COLO829 (cell line): ENCODE measurements at regions not wholly inside any gene's neighbourhood (a gene's known extent, or its start where the extent isn't known, plus 50 kb on each side); places are given as distances from the start of the nearest gene placed in this dataset.
"Not testable (repeated sequence)": the region's sequence is repeated elsewhere in the genome, so short reads cannot be mapped to it uniquely, and the experiment has no call there.

ENCODE experiments used
- DNase-seq: peaks from one replicate; pipeline ENCODE4 v3.0.0; 2012; ENCODE audit warnings: low spot score

DNA sequence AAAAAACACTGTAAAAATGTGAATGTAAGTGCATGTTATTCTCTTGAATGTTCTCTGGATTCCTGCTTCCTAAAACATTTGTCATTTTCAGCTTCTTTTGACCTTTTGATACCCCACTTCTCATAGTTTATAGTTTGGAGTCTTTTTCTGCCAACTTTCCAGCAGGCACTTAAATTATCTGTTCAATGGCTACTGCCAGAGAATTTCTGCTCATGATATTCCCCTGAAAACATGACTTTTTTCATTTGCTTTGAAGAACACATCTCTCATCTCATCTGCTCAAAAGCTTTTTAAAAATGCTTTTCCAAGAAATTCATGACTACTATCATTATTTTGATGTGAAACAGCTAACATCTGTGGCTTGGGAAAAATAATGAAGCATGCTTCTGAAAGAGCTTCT lies 269.7 kb upstream of the PCDH7 start:
- DNase-seq: no peak

DNA sequence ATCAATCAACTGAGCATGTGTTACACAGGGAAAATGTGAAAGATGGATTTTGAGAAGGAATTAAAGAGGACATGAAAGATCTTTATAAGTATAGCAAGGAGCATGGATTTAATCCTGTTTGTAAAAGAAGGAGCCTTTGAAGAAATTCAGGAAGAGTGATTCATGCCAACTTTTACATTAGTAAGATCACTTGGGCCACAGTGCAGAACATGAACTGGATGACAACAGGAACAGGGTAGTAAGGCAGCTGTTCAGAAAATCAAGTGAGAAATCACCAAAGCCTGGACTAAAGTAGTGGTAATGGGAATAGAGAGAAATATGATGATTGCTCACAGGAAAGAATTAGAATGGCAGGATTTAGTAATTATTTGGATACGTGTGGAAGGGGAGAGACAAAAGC lies 265.7 kb upstream of the PCDH7 start:
- no peak for DNase-seq

DNA sequence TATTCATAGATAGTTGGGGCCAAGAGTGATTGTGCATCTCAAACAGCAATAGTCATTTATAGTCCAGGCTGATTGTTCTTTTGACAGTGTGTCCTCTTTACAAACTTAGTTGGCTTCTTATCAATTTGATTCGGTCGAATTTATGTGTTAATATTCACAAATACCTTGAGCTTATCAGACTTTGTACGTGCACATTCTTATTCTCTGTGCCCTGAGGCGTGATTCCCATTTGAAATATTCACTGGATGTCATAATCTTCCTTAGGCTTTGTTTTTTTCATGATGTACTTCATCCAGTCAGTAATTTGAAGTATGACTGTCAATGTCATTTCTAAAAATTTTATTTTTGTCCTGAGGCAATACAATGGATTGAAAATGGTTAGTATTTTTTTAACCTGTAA lies 263.5 kb upstream of the PCDH7 start:
- no peak for DNase-seq

DNA sequence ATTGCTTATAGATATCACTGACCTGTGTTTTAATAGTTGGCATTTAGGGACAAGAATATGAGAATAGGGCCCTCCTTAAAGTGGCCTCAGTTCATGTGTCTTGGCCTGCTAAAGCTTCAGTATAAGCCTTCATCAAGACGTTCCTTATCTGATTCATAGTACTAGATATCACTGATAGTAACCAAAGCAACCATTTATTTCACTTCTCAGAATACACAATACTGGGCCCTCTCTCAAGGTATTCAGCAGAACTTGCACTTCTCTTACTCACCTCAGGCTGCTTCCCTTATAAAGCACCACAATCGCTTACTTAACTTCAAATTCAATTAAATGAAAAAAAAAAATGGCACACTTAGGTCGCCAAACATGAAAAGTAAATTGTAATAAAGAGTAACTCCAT lies 259.4 kb upstream of the PCDH7 start:
- DNase-seq: no peak

DNA sequence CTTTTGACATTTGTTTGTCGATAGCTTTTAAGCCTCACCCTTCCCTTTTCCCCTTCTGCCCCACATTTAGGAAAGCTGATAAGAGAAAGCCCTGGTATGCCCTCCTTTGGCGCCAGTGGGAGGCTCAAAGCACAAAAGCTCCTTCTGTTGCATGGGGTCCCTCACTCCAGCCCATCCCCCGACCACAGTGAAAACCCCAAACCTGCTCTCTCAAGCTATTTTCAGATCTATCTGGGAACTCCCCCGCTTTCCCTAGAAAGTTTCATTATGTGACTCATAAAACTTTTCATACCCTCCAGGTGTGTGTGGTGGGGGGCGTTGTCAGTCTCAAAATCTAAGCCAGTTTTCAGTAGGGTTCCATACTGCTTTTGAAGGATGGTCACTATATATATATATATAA lies 259.0 kb upstream of the PCDH7 start:
- DNase-seq: no peak

DNA sequence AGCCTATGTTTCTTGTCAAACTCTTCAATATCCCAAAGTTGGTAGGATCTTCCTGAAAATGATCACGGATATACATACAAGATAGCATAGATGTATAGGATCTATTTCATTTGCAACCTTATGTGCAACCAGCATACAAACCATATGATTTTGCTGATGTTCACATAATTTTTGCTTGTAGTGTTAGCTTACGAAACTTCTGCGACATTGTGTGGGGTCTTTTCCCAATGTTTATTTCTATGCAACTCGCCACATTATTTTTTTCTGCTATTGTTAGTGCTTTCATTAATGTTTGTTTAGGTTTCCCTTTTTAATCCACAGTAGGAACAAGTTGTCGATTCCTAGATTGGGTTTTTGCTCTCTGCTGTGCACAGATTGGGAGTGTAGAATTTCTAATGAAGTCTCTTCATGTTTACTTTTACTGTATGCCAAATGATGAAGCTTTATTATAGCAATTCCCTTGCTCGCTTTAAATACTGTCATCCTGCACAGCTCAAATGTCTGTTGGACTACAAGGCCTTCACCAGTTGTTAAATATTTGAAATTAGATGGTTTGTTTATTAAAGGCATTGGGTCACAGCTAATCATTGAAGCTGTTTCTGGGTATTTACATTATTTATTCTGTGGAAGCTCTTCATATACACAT lies 257.6 kb upstream of the PCDH7 start:
- DNase-seq: no peak

DNA sequence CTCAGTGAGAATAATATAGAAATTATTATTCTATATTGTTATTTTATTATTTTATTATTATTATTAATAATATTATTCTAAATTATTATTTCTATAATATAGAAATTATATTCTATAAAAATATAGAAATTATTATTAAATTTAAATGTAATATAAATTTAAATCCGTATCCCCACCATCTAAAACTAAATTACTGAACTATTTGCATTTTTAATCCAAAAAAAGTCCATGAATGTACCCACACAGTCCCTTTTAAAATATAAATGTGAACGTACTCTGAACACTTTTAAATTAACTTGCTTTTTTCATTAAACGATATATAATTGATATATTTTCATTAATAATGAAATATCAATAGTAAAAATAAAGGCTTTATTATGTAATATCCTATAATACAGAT lies 248.3 kb upstream of the PCDH7 start:
- DNase-seq: no peak

DNA sequence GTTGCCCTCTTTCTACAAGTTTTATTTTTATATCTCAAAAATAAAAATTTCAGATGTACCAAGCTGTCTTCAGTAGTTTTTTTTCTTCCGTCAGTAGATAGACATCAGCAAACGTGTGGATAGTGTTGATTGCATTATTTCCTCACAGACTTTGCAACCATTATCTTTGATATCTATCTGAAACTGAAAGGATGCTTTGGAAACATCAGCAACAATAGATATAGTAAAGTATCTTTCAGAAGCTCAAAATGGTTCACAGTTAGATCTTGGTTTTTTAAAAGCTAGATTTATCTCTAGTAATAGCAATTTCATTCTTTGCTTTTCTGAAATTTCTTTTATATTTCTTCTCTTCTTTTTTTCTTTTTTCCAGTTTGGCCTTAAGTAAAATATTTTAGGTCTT lies 246.9 kb upstream of the PCDH7 start:
- DNase-seq: no peak

DNA sequence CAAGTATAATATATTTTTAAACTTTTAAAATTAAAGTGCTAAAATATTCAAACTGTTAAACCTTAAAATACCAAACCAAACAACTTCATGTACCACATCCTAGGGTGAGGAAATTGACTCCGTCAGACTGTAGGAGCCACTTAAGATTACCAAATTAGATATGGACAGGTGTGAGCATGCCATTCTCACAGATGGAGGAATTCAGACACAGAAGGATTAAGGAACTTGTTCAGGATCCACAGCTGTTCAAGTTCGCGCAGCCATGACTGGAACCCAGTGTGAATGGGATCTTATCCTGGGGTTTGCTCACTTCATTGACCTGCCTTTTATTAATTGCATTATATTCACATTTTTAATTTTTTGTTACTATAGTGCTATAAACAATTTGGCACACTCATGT lies 224.9 kb upstream of the PCDH7 start:
- no peak for DNase-seq

DNA sequence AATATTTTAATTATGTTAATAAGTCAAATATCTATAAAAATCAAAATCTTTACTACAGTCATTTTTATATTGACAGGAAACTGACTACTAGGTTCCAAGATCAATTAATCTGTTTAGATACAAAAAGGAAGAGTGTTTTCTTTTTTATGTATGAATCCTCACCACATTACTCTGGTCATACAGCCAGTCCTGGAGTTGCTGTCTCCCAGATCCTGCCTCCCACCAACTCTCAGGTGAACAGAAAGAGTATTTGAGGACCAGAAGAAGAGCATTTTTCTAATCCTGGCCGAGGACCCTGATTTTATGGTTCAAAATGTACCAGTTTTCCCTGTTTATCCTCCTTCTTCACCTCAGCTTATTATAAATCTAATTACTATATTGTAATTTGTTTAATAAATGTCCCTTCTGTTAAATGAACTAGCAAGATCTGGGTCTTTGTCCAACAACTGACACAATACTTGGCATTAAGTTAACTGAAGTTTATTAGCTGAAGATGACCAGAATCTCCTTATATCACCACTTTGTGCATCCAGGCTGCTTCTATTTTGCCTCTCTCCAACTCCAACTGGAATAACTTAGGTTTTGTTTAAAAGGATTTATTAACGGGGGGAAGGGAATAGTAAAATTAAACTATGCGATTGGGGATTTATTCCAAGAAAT lies 224.4 kb upstream of the PCDH7 start:
- no peak for DNase-seq

DNA sequence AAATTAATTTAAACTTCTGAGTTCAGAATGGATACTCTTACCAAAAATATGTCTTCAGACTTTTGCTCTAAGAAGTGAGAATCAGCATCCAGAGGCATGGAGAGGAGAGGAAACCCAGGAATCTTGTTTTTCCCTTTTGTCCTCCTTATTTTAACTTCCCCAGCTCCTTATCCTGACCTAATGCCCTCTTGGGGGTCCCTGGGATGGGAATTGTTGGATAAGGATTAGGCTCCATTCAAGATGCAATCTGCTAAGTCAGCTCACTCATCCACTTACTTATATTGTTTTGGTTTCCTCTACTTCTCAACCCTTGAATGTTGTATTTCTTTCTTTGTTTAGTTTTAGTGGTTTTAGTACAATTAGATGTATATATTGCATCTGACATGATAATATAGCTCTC lies 208.4 kb upstream of the PCDH7 start:
- no peak for DNase-seq

DNA sequence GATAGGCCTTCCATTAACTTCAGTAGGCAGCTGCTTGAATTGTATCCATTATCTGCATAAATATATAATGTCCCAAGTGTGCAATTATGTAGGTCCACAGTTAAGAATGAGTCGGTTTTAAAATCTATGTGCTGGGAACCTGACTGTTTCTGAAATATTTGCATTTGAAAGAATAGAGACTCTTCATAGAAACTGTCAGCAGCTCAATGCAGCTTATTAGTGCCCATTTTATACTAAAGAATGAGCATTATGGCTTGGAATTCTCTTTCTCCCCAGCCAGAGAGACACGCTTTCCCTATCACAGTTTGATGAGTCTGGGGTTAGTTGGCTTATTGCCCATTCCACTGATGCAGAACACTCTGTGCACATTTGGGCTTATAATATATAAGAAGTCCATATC lies 202.0 kb upstream of the PCDH7 start:
- no peak for DNase-seq

DNA sequence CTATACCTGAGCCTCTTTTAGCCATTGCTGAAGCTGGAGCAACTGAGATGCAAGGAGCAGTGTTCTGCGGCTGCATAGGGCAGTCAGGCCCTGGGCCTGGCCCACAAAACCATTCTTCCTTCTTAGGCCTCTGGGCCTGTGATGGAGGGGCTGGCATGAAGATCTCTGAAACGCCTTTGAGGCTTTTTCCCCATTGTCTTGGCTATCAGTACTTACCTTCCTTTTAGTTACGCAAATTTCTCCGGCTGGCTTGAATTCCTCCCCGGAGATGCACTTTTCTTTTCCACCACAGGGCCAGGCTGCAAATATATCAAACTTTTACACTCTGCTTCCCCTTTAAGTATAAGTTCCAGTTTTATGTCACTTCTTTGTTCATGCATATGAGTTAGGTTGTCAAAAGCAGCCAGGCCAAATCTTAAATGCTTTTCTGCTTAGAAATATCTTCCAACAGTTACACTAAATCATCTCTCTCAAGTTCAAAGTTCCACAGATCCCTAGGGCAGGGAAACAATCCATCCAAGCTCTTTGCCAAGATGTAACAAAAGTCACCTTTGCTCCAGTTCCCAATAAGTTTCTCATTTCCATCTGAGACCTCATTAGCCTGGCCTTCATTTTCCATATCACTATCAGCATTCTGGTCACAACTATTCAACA lies 194.4 kb upstream of the PCDH7 start:
- DNase-seq: no peak

DNA sequence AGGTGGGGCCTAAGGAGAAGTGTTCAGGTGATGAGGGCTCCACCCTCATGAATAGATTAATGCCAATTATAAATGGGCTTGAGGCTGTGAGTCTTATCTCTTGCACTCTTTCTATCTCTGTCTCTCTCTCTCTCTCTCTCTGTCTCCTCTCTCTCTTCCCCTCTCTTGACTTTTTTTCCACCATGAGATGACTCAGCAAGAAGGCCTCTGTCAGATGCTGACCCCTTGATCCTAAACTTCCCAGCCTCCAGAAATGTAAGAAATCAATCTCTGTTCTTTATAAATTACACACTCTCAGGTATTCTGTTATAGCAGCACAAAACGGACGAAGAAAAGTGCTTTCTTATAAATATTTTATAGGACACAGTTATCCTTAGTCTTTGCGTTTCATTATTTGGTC lies 184.9 kb upstream of the PCDH7 start:
- no peak for DNase-seq

DNA sequence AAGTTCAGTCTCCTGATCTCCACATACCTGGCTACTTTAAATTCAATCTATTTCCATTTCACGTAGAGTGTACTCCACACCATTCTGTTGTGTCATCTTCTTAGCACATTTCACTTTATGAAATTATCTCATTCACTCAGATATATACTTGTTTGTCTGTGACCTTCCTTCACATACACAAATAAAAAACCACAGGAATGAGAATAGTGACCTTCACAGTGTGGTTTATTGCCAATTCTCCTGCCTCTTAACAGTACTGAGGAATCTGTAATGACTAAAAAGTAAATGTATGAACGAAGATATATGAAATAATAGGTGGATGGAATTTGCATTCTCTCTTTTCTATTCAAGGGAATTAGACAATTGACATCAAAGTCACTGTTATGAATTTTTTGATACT lies 183.9 kb upstream of the PCDH7 start:
- no peak for DNase-seq

DNA sequence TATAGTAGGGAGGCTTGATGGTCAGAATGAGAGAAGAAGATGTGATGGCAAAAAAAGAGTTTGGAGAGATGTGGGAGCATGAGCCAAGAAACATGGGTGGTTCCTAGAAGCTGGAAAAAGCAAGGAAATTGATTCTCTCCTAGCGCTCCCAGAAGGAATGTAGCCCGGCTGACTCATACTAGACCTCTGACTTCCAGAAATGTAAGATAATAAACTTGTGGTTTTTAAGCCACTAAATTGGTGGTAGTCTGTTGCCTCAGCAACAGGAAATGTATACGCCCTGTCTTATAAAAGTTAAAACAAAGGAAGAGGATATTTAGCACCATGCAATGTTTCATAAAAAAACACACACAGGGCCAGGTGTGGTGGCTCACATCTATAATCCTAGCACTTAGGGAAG lies 182.7 kb upstream of the PCDH7 start:
- peak; percentile 13 for DNase-seq

DNA sequence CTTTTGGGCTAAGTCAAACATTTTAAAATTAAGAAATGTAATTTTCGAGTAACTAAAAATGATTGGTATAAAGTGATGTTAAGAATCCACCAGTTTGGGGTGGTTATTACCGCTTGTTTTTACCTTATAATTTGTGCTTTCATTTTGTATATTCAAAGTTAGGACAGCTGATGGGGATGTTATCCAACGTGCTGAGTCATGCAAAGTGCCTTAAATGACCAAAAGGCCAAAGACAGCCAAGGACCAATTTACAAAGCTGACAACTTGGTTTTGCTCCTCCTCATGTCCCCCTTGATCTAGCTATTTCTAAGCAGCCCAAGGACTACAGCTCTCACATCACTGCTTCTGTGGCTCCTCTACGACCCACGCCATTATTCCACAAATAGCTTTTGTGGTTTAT lies 181.4 kb upstream of the PCDH7 start:
- DNase-seq: no peak

DNA sequence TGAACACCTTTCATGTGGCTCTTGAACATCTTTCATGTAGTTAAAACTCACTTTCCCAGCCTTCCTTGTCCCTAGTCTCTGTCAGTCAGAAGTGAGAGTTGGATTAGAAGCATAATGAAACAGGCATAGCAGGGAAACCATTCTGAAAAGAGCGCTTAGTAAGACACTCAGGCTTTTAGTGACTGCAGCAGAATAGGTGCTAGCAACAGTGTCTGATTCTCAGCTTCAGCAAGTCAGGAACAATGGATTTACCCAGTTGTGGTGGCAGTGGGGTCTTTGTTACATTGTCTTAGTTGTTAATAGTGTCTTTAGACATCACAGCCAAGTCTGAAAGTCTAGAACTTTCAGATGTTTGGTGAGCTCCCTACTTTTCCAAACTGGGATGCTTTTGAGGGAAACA lies 177.1 kb upstream of the PCDH7 start:
- DNase-seq: no peak

DNA sequence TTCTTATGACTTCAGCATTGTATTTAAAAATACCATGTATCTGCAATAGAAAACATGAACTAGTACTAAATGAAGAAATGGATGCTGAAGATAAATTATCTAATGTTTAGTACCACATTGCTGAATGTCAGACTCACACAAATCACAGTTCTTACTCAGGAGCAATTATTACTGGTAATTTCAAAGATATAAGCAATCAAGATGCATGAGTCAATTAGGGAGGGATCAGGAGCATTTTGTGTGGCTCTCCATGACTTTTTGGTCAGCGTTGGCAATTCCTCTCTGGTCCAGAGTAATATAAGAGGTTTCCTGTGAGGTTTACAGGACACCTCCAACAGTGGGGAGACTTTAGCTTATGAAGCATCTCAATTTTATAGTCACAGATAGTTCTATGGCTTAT lies 167.0 kb upstream of the PCDH7 start:
- DNase-seq: no peak

DNA sequence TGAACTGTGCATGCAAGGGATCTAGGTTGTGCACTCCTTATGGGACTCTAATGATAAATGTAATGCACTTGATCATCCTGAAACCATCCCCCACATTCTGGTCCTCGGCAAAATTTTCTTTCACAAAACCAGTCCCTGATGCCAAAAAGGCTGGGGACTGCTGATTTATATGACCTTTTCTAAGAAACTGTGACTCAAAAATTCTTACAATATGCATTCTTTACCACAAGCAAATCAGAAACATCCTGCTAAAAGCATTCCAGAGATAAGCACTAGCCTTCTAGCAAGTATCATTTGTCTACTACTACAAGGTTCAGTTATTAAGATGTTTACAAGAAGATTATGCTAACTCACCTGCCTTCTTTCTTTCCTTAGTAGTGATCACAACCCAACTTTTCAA lies 166.5 kb upstream of the PCDH7 start:
- DNase-seq: no peak

DNA sequence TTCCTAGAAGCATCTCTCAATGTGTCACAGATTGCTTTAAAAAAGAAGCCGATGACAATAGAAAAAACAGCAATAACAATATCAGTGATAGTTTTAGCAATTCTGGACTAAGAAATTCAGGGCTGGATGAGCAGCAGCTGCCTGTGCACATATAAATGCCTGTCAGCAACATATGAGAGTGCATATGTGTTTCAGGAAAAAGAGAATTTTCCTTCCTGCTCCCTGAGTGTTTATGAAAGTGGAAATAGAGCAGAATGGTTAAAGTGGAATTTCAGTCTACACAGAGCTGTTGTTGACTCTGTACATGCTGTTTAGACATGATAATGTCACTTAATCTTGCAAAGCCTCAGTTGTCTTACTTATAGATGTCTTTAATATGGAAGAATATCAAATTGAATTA lies 164.4 kb upstream of the PCDH7 start:
- DNase-seq: no peak

DNA sequence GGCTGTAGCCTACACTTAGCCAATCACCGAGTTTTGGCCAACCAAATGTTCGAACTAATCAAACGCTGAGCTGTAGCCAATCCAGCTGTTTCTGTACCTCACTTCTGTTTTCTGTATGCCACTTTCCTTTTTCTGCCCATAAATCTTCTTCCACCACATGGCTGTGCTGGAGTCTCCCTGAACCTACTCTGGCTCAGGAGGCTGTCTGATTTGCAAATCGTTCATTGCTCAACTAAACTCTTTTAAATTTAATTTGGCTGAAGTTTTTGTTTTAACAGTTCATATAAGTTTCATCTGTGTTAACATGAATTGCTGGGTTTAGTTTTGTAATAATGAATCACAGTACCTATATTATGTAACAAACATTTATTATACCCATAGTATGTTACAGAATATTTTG lies 160.7 kb upstream of the PCDH7 start:
- DNase-seq: no peak

DNA sequence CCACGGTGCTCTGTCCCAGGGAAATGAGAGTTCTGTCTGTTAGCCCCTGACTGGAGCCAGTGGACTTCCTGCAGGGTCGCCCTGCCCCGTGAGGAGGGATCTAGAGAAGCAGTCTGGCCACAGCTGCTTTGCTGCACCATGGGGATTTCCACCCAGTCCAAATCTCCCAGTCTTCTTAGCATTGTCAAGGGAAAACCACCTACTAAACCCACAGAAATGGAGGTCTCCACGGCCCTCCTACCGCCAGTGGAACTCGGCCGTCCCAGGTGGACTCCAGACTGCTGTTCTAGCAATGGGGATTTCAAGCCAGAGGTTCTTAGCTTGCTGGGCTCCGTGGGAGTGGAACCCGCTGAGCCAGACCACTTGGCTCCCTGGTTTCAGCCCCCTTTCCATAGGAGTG lies 133.3 kb upstream of the PCDH7 start:
- DNase-seq: no peak

DNA sequence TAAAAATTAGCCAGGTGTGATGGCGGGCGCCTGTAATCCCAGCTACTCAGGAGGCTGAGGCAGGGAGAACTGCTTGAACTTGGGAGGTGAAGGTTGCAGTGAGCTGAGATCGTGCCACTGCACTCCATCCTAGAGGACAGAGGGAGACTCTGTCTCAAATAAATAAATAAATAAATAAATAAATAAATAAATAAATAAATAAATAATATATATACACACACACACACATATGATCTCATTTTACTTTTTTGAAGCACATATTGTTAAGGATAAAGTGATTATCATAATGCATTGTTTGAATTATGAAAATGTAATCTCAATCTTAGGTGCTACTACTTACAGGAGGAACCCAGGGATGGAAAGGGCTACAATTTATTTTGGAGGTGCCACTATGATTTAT lies 130.5 kb upstream of the PCDH7 start:
- not testable (repeated sequence) for DNase-seq
